Fibroblast of lung (primary cell): ENCODE measurements at regions not wholly inside any gene's neighbourhood (a gene's known extent, or its start where the extent isn't known, plus 50 kb on each side); places are given as distances from the start of the nearest gene placed in this dataset.
"Not testable (repeated sequence)": the region's sequence is repeated elsewhere in the genome, so short reads cannot be mapped to it uniquely, and the experiment has no call there.

Source experiments
- DNase-seq, 2 donors: peaks; one replicate each; pipeline versions ENCODE4 v3.0.0 to v3.0.0-alpha.2; 2010; ENCODE audit warnings: low read depth in 2 of 2
- H2AFZ ChIP-seq: 2 replicates; pipeline ENCODE4 v1.5.1; 2012; ENCODE audit warnings: low read length, control low read depth, inconsistent platforms
- H3K27ac ChIP-seq: 2 replicates; pipeline ENCODE4 v1.5.1; 2011; ENCODE audit warnings: low read length, control low read depth; ENCODE audit not compliant: insufficient read depth
- H3K27me3 ChIP-seq: 2 replicates; pipeline ENCODE4 v1.5.1; 2011; ENCODE audit warnings: mild to moderate bottlenecking, low read length; ENCODE audit not compliant: control insufficient read depth, insufficient read depth
- H3K36me3 ChIP-seq: 2 replicates; pipeline ENCODE4 v1.5.1; 2011; ENCODE audit warnings: low read length; ENCODE audit not compliant: control insufficient read depth, insufficient read depth
- H3K4me1 ChIP-seq: 2 replicates; pipeline ENCODE4 v1.5.1; 2011; ENCODE audit warnings: low read length; ENCODE audit not compliant: control insufficient read depth, insufficient read depth; ENCODE audit errors: extremely low read depth
- H3K4me2 ChIP-seq: 2 replicates; pipeline ENCODE4 v1.5.1; 2011; ENCODE audit warnings: low read length, control low read depth; ENCODE audit not compliant: insufficient read depth; ENCODE audit errors: extremely low read depth
- H3K4me3 ChIP-seq, 4 experiments: fragments of 200-600 bp in 1 of 4; sonication (generic) in 1 of 4; replicated peaks in 1 of 4; 2 replicates each; pipeline ENCODE4 v1.5.1; 2011 to 2016; ENCODE audit warnings: low read length in 4 of 4, low read depth in 3 of 4, mild to moderate bottlenecking in 3 of 4, control low read depth in 2 of 4, inconsistent platforms in 1 of 4, mixed read lengths in 1 of 4; ENCODE audit not compliant: insufficient read depth in 1 of 4; ENCODE audit errors: control extremely low read depth in 1 of 4
- H3K79me2 ChIP-seq: 2 replicates; pipeline ENCODE4 v1.5.1; 2012; ENCODE audit warnings: mild to moderate bottlenecking, low read length, inconsistent platforms; ENCODE audit not compliant: control insufficient read depth, insufficient read depth
- H3K9ac ChIP-seq: 2 replicates; pipeline ENCODE4 v1.5.1; 2011; ENCODE audit warnings: mild to moderate bottlenecking, low read length, control low read depth; ENCODE audit not compliant: insufficient read depth
- H3K9me3 ChIP-seq: 2 replicates; pipeline ENCODE4 v1.5.1; 2012; ENCODE audit warnings: low read depth, low read length; ENCODE audit not compliant: control insufficient read depth, insufficient read depth
- H4K20me1 ChIP-seq: 2 replicates; pipeline ENCODE4 v1.5.1; 2011; ENCODE audit warnings: low read length; ENCODE audit not compliant: control insufficient read depth, insufficient read depth; ENCODE audit errors: extremely low read depth
- CTCF ChIP-seq, 2 donors: IDR thresholded peaks in 1 of 2; conservative IDR thresholded peaks in 1 of 2; 1 replicate in 1 of 2; 2 replicates in 1 of 2; pipeline ENCODE4 v1.5.1; 2011 to 2012; ENCODE audit warnings: low read length in 2 of 2, control low read depth in 1 of 2, inconsistent platforms in 1 of 2, low read depth in 1 of 2, mild to moderate bottlenecking in 1 of 2
- EZH2 ChIP-seq: IDR thresholded peaks from 2 replicates; pipeline ENCODE4 v1.5.1; 2012; ENCODE audit warnings: low read length, control low read depth, mild to moderate bottlenecking; ENCODE audit errors: missing control alignments

GRCh38 chr19:27858981-27859581, 1353.9 kb downstream of the UQCRFS1 start:
- Histone ChIP-seq H3K4me3 (no peak overlapping the region), H3K4me1 (no peaks in the 10 kb centered on the region), H3K79me2 (no peaks in the 10 kb centered on the region), H3K27ac (no peak overlapping the region), H4K20me1 (no peaks in the 10 kb centered on the region), H3K4me2 (no peak overlapping the region), H3K36me3 (no peaks in the 10 kb centered on the region), H3K9me3 (no peaks in the 10 kb centered on the region), H3K27me3 (no peaks in the 10 kb centered on the region), H2AFZ (no peak overlapping the region), H3K9ac (no peak overlapping the region)
- DNase-seq: no peak
- TF ChIP-seq EZH2: no peak
- TF ChIP-seq CTCF (conservative IDR thresholded peaks at IDR 0.05 in 1 of 2, IDR thresholded peaks at IDR 0.05 in 1 of 2; ENCODE audit: low read depth in 1 of 2, low read length in 2 of 2): no peak

- not testable (repeated sequence) for DNase-seq, H3K27ac ChIP-seq, H3K4me2 ChIP-seq, H3K4me3 ChIP-seq, H3K79me2 ChIP-seq, H3K9ac ChIP-seq, H3K27me3 ChIP-seq, H3K9me3 ChIP-seq, H3K4me1 ChIP-seq, H4K20me1 ChIP-seq, H2AFZ ChIP-seq, H3K36me3 ChIP-seq
Measured at GRCh38 chr19:27852931-27853330, 1360.0 kb downstream of the UQCRFS1 start.

GRCh38 chr19:27851543-27852060, 1361.3 kb downstream of the UQCRFS1 start:
- Histone ChIP-seq H3K27ac (no peak overlapping the region), H3K36me3 (no peaks in the 10 kb centered on the region), H3K4me3 (no peak overlapping the region), H3K9ac (no peak overlapping the region), H4K20me1 (no peaks in the 10 kb centered on the region), H3K79me2 (no peaks in the 10 kb centered on the region), H3K4me1 (no peaks in the 10 kb centered on the region), H3K27me3 (no peaks in the 10 kb centered on the region), H3K4me2 (no peak overlapping the region), H2AFZ (no peak overlapping the region), H3K9me3 (no peaks in the 10 kb centered on the region)
- no peak for DNase-seq
- TF ChIP-seq EZH2: no peak
- TF ChIP-seq CTCF (conservative IDR thresholded peaks at IDR 0.05 in 1 of 2, IDR thresholded peaks at IDR 0.05 in 1 of 2; ENCODE audit: low read depth in 1 of 2, low read length in 2 of 2): no peak
